CD4-positive, alpha-beta T cell treated with Interleukin-12 subunit alpha and Interleukin-12 subunit beta, for 1 hour (primary cell): ENCODE measurements at regions not wholly inside any gene's neighbourhood (a gene's known extent, or its start where the extent isn't known, plus 50 kb on each side); places are given as distances from the start of the nearest gene placed in this dataset.

Experiments used
- DNase-seq: peaks from one replicate; pipeline ENCODE4 v3.0.0-alpha.2; 2020

DNA sequence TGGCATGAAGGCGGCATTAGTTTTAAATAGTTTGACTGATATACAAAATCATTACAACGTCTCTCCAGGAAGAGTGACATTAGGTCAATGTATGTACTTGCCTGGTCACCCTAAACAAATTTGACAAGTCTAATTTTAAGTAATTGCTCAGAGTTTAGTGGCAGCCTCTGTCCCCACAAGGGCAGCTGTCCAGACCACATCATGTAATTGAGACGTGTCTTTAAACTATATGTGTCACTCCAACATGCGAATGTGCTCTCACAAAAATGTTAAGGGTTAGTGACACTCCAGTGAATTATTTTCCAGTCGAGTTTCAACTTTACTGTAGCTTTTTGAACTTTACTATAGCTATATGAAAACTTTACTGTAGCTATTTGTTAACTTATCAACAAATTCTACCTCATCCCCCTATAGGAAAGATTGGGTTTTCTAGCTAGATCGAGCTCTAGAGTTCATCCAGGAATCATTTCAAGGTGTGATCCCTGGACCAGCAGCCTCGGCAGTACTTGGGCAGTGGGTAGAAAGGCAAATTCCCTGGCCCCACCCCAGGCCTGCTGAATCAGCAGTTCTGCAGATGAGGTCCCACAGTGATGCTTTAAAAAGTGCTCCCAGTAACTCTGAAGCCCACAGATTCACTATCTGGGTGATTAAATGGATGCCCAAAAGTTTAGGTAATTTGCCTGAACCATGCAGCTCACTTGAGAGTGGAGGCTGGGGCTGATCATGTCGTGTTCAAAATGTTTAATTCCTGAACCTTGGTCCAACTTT lies 66.4 kb upstream of the POU3F3 start:
- DNase-seq = no peak

DNA sequence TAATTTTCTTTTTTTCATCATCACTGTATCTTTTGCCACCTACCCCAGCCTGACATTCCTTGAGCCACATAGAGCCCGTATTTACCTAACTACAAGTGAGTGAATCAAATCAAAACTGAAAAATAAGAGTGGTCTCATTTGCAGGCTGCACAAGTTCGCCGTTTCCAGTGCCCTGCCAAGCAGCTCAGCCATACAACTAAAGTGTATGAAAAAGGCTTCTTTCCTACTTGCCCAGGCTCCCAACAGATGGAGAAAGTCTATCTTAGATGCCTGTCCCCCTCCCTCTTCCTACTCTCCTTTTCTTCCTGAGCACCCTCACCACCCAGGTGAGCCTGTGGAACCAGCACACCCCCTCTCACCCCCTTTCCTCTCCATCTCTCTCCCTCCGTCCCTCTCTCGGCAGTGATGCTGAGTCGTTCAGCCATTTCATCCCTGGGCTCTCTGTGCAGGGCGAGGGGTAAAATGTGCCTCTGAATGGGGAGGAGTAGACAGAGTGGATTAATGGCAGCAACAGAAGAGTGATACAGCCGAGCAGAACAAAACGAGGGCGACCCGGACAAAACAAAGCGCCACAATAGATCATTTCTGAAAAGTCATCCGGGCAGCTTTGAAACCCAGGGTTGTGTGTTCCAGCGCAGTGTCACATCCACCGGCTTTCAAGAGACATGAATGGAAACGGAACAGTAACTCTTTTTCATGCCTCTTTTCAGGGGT lies 65.0 kb upstream of the POU3F3 start:
- DNase-seq = no peak

DNA sequence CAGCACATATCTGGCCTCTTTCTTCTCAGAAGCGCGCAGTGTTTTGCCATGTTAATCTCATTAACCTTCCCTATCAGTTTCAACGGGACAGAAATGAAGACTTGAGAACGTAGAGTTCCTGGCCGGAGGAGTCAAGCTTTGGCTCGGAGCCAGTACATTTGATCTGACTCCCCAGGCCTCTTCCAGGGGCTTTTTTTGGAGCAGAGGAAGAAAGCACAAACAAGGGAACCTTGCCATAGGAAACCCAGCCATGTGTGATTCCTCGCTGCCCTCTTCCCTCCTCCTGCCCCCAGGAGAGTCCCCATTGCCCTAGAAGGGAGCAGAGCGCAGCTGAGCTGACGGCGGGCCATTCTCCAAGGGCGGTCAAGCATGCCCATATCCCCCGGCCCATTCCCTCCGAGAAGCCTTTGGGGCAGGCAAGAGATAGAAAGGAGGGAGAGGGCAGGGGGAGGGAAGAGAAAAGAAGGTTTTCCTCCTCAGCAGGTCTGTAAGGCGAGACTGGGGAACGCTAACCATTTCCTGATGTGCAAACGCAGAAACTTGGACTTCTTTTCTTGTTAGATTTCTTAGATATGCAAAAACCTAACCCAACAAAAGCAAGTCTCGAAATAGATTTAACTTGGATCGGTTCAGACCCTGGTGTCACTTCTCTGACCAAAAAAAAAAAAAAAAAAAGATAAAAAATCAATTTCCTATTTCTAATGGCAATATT lies 63.7 kb upstream of the POU3F3 start:
- no peak for DNase-seq

DNA sequence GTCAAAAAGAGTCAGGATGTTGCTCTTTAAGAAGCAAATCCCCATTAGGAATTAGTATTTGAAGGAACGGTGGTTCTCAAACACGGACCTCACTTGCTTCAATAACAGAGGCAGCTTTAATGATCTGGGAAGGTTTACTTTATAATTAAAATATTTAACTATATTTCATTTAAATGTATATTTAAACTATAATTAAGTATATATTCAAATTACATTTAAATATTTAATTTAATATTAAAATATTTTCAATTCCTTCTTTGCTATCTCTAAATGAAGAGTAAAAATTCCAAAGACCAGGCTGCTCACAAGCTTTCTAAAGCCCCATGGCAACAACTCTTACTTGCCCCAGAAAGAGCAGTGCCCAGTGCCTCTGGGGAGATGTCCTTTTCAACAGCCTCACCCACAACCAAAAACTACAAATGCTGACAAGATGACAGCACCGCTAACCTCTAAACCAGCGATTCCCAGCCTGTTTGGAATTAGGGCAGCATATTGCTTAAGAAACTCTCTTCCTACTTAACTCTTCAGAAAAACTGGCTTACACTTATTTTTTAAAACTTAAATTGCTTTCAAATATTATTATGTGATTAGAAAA lies 62.9 kb upstream of the POU3F3 start:
- no peak for DNase-seq

DNA sequence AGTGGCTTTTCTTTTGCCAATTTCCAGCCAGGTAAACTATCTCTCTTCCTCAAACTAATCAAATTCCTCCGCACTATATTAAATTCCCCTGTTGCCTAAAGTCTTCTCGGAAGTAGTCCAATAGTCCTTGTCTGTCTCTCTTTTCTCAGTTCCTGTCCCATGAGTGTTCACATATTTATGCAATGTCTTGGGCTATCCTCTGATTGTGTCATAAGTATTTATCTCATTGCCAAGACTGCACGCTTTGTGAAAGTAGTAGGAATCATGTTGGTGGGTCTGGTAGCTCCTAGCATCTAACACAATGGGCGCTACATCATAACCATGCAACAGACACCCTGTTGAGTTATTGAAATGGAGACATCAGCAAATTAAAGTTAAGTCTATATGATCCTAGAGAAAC lies 59.9 kb upstream of the POU3F3 start:
- DNase-seq = no peak

DNA sequence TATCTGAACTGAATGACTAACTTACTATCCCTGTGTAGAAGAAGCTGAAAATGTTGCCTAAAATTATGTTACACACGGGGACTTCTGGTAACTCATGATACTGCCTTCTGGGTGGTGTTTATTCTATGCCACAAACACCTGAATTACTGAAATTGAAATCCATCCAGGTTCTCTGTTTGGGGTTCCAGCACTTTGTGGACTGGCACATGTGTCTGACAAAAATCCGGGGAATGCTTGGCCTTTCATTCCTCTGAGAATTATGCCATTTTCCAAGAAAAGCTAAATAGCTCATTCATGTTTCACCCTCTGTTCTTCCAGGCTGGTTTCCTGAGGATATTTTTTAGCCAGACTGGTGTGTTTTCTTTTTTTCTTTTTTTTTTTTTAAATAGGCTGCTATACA lies 59.5 kb upstream of the POU3F3 start:
- no peak for DNase-seq
